ENCODE measurements at regions not wholly inside any gene's neighbourhood (a gene's known extent, or its start where the extent isn't known, plus 50 kb on each side); places are given as distances from the start of the nearest gene placed in this dataset.

GRCh38 chr4:156118507-156119220 is 165.0 kb upstream of the CTSO start (continued):
- no peak for TF ChIP-seq CTCF (conservative IDR thresholded peaks at IDR 0.05; ENCODE audit: low read depth in 2 of 2)
- TF ChIP-seq NANOG (IDR thresholded peaks at IDR 0.05; ENCODE audit: borderline replicate concordance): no peak
- no peak for TF ChIP-seq ZNF114 (CRISPR knock-in tag; IDR thresholded peaks at IDR 0.05)
- TF ChIP-seq POLR2AphosphoS5 (IDR thresholded peaks at IDR 0.05; ENCODE audit: low read depth): no peak
- TF ChIP-seq ZNF462 (CRISPR knock-in tag; IDR thresholded peaks at IDR 0.05): no peak
- TF ChIP-seq EZH2 (IDR thresholded peaks at IDR 0.05; ENCODE audit: low read depth, unreplicated experiment): no peak

GRCh38 chr4:156117743-156118142 is 164.1 kb upstream of the CTSO start:
- Mint-ChIP-seq H3K4me1 (no peaks in the 10 kb centered on the region), H3K9me3 (no peaks in the 10 kb centered on the region), H3K36me3 (ENCODE audit: low read depth) (no peaks in the 10 kb centered on the region), H3K4me3 (no peak overlapping the region), H3K27ac (no peak overlapping the region), H3K27me3 (ENCODE audit: insufficient read depth, low read depth, poor library complexity) (no peaks in the 10 kb centered on the region)
- H3K36me3 ChIP-seq (ENCODE audit: insufficient read depth): no peaks in the 10 kb centered on the region
- H3K27ac ChIP-seq (ENCODE audit: low read depth): no peak overlapping the region
- no peaks in the 10 kb centered on the region for H3K27me3 ChIP-seq (ENCODE audit: insufficient read depth)
- H3K9me2 ChIP-seq (ENCODE audit: insufficient read depth): no peaks in the 10 kb centered on the region
- no peak overlapping the region for H3K4me2 ChIP-seq
- H3K4me3 ChIP-seq: no peak overlapping the region
- DNase-seq (ENCODE audit: low spot score): no peak
- H3K79me2 ChIP-seq (replicated peaks; ENCODE audit: insufficient read depth): no peaks in the 10 kb centered on the region
- H3K4me1 ChIP-seq (ENCODE audit: insufficient read depth): peaks cover 3% of the 10 kb centered on the region; the same call in 1 of the 2 replicates
- H3F3A ChIP-seq (replicated peaks; ENCODE audit: low read depth): no peaks in the 10 kb centered on the region
- no peaks in the 10 kb centered on the region for H4K20me1 ChIP-seq (replicated peaks; ENCODE audit: insufficient read depth)
- H2AFZ ChIP-seq: no peak overlapping the region
- ATAC-seq: no peak
- TF ChIP-seq ZNF462 (CRISPR knock-in tag; IDR thresholded peaks at IDR 0.05) (no peak), EZH2 (IDR thresholded peaks at IDR 0.05; ENCODE audit: low read depth, unreplicated experiment) (no peak), JUNB (IDR thresholded peaks at IDR 0.05; ENCODE audit: unreplicated experiment) (no peak)

All from GM23338 (cell line).